ENCODE measurements at regions not wholly inside any gene's neighbourhood (a gene's known extent, or its start where the extent isn't known, plus 50 kb on each side); places are given as distances from the start of the nearest gene placed in this dataset.
A peak's percentile ranks its signal among the peaks of the same experiment; 100 is the strongest.

- Histone ChIP-seq H4K20me1 (replicated peaks in 1 of 2; ENCODE audit: control insufficient read depth in 1 of 2, insufficient read depth in 2 of 2, low read length in 2 of 2) (peaks cover 0 to 1% of the 10 kb centered on the region in 2 experiments), H3K4ac (replicated peaks; ENCODE audit: insufficient read length, low read depth, low read length) (no peak overlapping the region), H3K14ac (ENCODE audit: insufficient read length) (no peak overlapping the region), H3K4me3 (ENCODE audit: extremely low read depth in 1 of 4, insufficient read depth in 2 of 4, low read depth in 3 of 4, low read length in 4 of 4) (no peak overlapping the region), H3K4me1 (replicated peaks in 1 of 4; ENCODE audit: control insufficient read depth in 3 of 4, insufficient read depth in 4 of 4, low read length in 3 of 4) (peaks cover 0 to 8% (median 5%) of the 10 kb centered on the region in 4 experiments; a peak in 6 of 7 replicates), H3K23ac (ENCODE audit: insufficient read length) (no peak overlapping the region), H4K91ac (replicated peaks; ENCODE audit: insufficient read length, low read length) (no peak overlapping the region), H3K36me3 (ENCODE audit: control insufficient read depth in 2 of 4, insufficient read depth in 4 of 4, low read length in 3 of 4) (no peaks in the 10 kb centered on the region), H3K56ac (replicated peaks; ENCODE audit: insufficient read length, low read depth, low read length) (no peak overlapping the region), H2AFZ (ENCODE audit: low read length) (no peak overlapping the region), H3K18ac (ENCODE audit: extremely low read depth, low read length) (no peak overlapping the region), H2AK5ac (ENCODE audit: low read depth, low read length) (no peak overlapping the region), H2BK15ac (ENCODE audit: low read length) (no peak overlapping the region), H2BK20ac (ENCODE audit: low read length) (no peak overlapping the region), H4K8ac (ENCODE audit: extremely low read depth, insufficient read depth, low read length) (peak overlapping the region; percentile 21), H3K9me3 (ENCODE audit: insufficient read depth in 2 of 2, low read depth in 1 of 2, low read length in 1 of 2) (no peaks in the 10 kb centered on the region), H2BK5ac (ENCODE audit: low read depth, low read length) (no peak overlapping the region), H3K79me1 (ENCODE audit: low read depth, low read length) (no peaks in the 10 kb centered on the region; the same call in none of the 2 replicates), H3K4me2 (ENCODE audit: insufficient read depth in 1 of 2, low read depth in 2 of 2, low read length in 2 of 2) (no peak overlapping the region), H2BK120ac (replicated peaks; ENCODE audit: low read depth, low read length) (no peak overlapping the region), H3K79me2 (ENCODE audit: control insufficient read depth in 1 of 2, insufficient read depth in 2 of 2, low read length in 2 of 2) (no peaks in the 10 kb centered on the region), H3K23me2 (ENCODE audit: low read depth, low read length) (no peaks in the 10 kb centered on the region), H3K27ac (ENCODE audit: low read depth, low read length) (no peak overlapping the region), H4K5ac (ENCODE audit: insufficient read length, low read depth, low read length) (no peak overlapping the region), H3K9ac (replicated peaks in 1 of 4; ENCODE audit: extremely low read depth in 1 of 4, low read depth in 3 of 4, low read length in 3 of 4) (no peak overlapping the region), H3K27me3 (replicated peaks in 1 of 4; ENCODE audit: control insufficient read depth in 3 of 4, extremely low read depth in 1 of 4, insufficient read depth in 3 of 4, low read length in 3 of 4) (no peaks in the 10 kb centered on the region), H2BK12ac (ENCODE audit: low read depth, low read length) (no peak overlapping the region)
- WGBS, 2 experiments (ENCODE audit: extremely low coverage in 1 of 2, insufficient coverage in 1 of 2, insufficient read length in 1 of 2, insufficient replicate concordance in 2 of 2, low coverage in 1 of 2, low lambda C conversion rate in 2 of 2, missing lambda C conversion rate in 1 of 2), result 94% methylated on average over 9 of the region's 9 CpGs; no CpG with 5 or more reads in 1 of the 2 experiments
- FAIRE-seq (no peak), DNase-seq (ENCODE audit: low read depth in 1 of 2, low spot score in 2 of 2) (no peak)
- ChIA-PET CTCF (ENCODE audit: partially characterized antibody) (interaction anchor here (0.6 to 1.4 kb wide), 10 partner anchors 9 to 276 kb away, joined by 3 to 4 read pairs (median 3); no protein-coding TSS in a partner anchor), POLR2A (ENCODE audit: partially characterized antibody) (interaction anchor here (0.8 to 1.2 kb wide), 3 partner anchors 8 to 11 kb away, joined by 3 read pairs; no protein-coding TSS in a partner anchor)
- no peak for TF ChIP-seq MAFK (IDR thresholded peaks at IDR 0.05; ENCODE audit: low read depth, low read length)
- no peak for TF ChIP-seq RAD21 (IDR thresholded peaks at IDR 0.05 in 1 of 2, conservative IDR thresholded peaks at IDR 0.05 in 1 of 2; ENCODE audit: low read depth in 2 of 2, low read length in 2 of 2)
- TF ChIP-seq EGR1 (IDR thresholded peaks at IDR 0.05; ENCODE audit: borderline replicate concordance, low read depth, low read length), result no peak
- no peak for TF ChIP-seq BACH1 (IDR thresholded peaks at IDR 0.05; ENCODE audit: low read length)
- TF ChIP-seq GTF2F1 (IDR thresholded peaks at IDR 0.05; ENCODE audit: borderline replicate concordance, low read depth, low read length), result no peak
- TF ChIP-seq CHD1 (IDR thresholded peaks at IDR 0.05; ENCODE audit: low read depth, low read length), result no peak
- no peak for TF ChIP-seq CBX8 (IDR thresholded peaks at IDR 0.05; ENCODE audit: borderline replicate concordance, low read depth, low read length)
- no peak for TF ChIP-seq CREB1 (IDR thresholded peaks at IDR 0.05)
- no peak for TF ChIP-seq HDAC2 (IDR thresholded peaks at IDR 0.05; ENCODE audit: borderline replicate concordance in 1 of 2, low read depth in 2 of 2, low read length in 2 of 2)
- no peak for TF ChIP-seq TAF1 (IDR thresholded peaks at IDR 0.05; ENCODE audit: low read depth, low read length)
- TF ChIP-seq BRCA1 (IDR thresholded peaks at IDR 0.05; ENCODE audit: low read depth, low read length), result no peak
- TF ChIP-seq POLR2A (IDR thresholded peaks at IDR 0.05; ENCODE audit: control extremely low read depth in 1 of 2, low read depth in 2 of 2, low read length in 2 of 2), result no peak
- no peak for TF ChIP-seq BCL11A (IDR thresholded peaks at IDR 0.05; ENCODE audit: low read depth in 2 of 2, low read length in 2 of 2)
- no peak for TF ChIP-seq SP1 (IDR thresholded peaks at IDR 0.05; ENCODE audit: low read depth, low read length)
- TF ChIP-seq SRF (IDR thresholded peaks at IDR 0.05; ENCODE audit: low read depth, low read length), result no peak
- TF ChIP-seq CTBP2 (IDR thresholded peaks at IDR 0.05; ENCODE audit: borderline replicate concordance, insufficient read depth, insufficient read length, low read length), result no peak
Observed at GRCh38 chr12:107331471-107331870, 238.1 kb upstream of the CRY1 start.

Measured in H1 (cell line).